ENCODE measurements at regions not wholly inside any gene's neighbourhood (a gene's known extent, or its start where the extent isn't known, plus 50 kb on each side); places are given as distances from the start of the nearest gene placed in this dataset.

- H3K9me3 ChIP-seq: no peaks in the 10 kb centered on the region
- TF ChIP-seq POLR2A (IDR thresholded peaks at IDR 0.05) (no peak), CTCF (IDR thresholded peaks at IDR 0.05) (no peak)
- 67 to 70% methylated on average over 9 of the region's 9 CpGs for WGBS, 2 donors
These were observed 307.0 kb downstream of the UQCRFS1 start for GRCh38 chr19:28905996-28906395.

GRCh38 chr19:28899703-28900102, 313.2 kb downstream of the UQCRFS1 start:
- H3K4me3 ChIP-seq: no peak overlapping the region
- 66 to 72% methylated on average over 4 of the region's 4 CpGs for WGBS, 2 donors
- intact Hi-C loops (cut with DNase I): no loop called here
- no peaks in the 10 kb centered on the region for H3K9me3 ChIP-seq
- no peaks in the 10 kb centered on the region for H3K4me1 ChIP-seq
- no peaks in the 10 kb centered on the region for H3K36me3 ChIP-seq (replicated peaks in 1 of 2; ENCODE audit: insufficient read depth in 1 of 2, low read depth in 2 of 2)
- TF ChIP-seq POLR2A (IDR thresholded peaks at IDR 0.05): no peak
- no peak for DNase-seq
- no peaks in the 10 kb centered on the region for H3K27me3 ChIP-seq
- no peak overlapping the region for H3K27ac ChIP-seq
- ATAC-seq: no peak

More at GRCh38 chr19:28905996-28906395, 307.0 kb downstream of the UQCRFS1 start:
- H3K36me3 ChIP-seq (replicated peaks in 1 of 2; ENCODE audit: insufficient read depth in 1 of 2, low read depth in 2 of 2): no peaks in the 10 kb centered on the region
- no peaks in the 10 kb centered on the region for H3K27me3 ChIP-seq
- H3K4me1 ChIP-seq: no peaks in the 10 kb centered on the region
- ATAC-seq: no peak
- intact Hi-C loops (cut with DNase I): no loop called here
- no peak overlapping the region for H3K27ac ChIP-seq
- H3K4me3 ChIP-seq: no peak overlapping the region
- no peak for DNase-seq

- Histone ChIP-seq H3K4me3 (no peak overlapping the region), H3K27me3 (no peaks in the 10 kb centered on the region), H3K36me3 (replicated peaks in 1 of 2; ENCODE audit: insufficient read depth in 1 of 2, low read depth in 2 of 2) (no peaks in the 10 kb centered on the region), H3K9me3 (no peaks in the 10 kb centered on the region), H3K27ac (no peak overlapping the region), H3K4me1 (no peaks in the 10 kb centered on the region)
- WGBS, 2 donors: 68 to 71% methylated on average over 5 of the region's 5 CpGs
- no peak for ATAC-seq
- DNase-seq: no peak
- intact Hi-C loops (cut with DNase I): no loop called here
- TF ChIP-seq CTCF (IDR thresholded peaks at IDR 0.05) (no peak), POLR2A (IDR thresholded peaks at IDR 0.05) (no peak)
These were observed 314.7 kb downstream of the UQCRFS1 start for GRCh38 chr19:28898249-28898648.

GRCh38 chr19:28889941-28890670, 322.8 kb downstream of the UQCRFS1 start:
- WGBS, 2 donors: 62 to 67% methylated on average over 12 to 14 of the region's 14 CpGs
- H3K36me3 ChIP-seq (replicated peaks in 1 of 2; ENCODE audit: insufficient read depth in 1 of 2, low read depth in 2 of 2): no peaks in the 10 kb centered on the region
- peaks cover 7% of the 10 kb centered on the region for H3K4me1 ChIP-seq
- ATAC-seq: no peak
- intact Hi-C loops (cut with DNase I): loop anchor here (10.0 kb wide), 1 partner anchor 415 kb away; no protein-coding TSS in a partner anchor
- H3K27me3 ChIP-seq: no peaks in the 10 kb centered on the region
- no peak overlapping the region for H3K27ac ChIP-seq
- no peaks in the 10 kb centered on the region for H3K9me3 ChIP-seq
- TF ChIP-seq CTCF (IDR thresholded peaks at IDR 0.05) (no peak), POLR2A (IDR thresholded peaks at IDR 0.05) (no peak)
- H3K4me3 ChIP-seq: no peak overlapping the region
- no peak for DNase-seq

- intact Hi-C loops (cut with DNase I): loop anchor here (10.0 kb wide), 1 partner anchor 413 kb away; no protein-coding TSS in a partner anchor
These were observed 324.9 kb downstream of the UQCRFS1 start for GRCh38 chr19:28887920-28888618.

More at GRCh38 chr19:28887920-28888618, 324.9 kb downstream of the UQCRFS1 start:
- TF ChIP-seq CTCF (IDR thresholded peaks at IDR 0.05) (no peak), POLR2A (IDR thresholded peaks at IDR 0.05) (no peak)
- WGBS, 2 donors: 56 to 70% methylated on average over 11 to 14 of the region's 14 CpGs
- ATAC-seq (no peak), DNase-seq (no peak)
- H3K27ac ChIP-seq: no peak overlapping the region
- no peaks in the 10 kb centered on the region for H3K27me3 ChIP-seq
- no peaks in the 10 kb centered on the region for H3K36me3 ChIP-seq (replicated peaks in 1 of 2; ENCODE audit: insufficient read depth in 1 of 2, low read depth in 2 of 2)
- peaks cover 7% of the 10 kb centered on the region for H3K4me1 ChIP-seq
- H3K4me3 ChIP-seq: no peak overlapping the region
- H3K9me3 ChIP-seq: no peaks in the 10 kb centered on the region
